ENCODE measurements at regions not wholly inside any gene's neighbourhood (a gene's known extent, or its start where the extent isn't known, plus 50 kb on each side); places are given as distances from the start of the nearest gene placed in this dataset.
A peak's percentile ranks its signal among the peaks of the same experiment; 100 is the strongest.
"Not testable (repeated sequence)": the region's sequence is repeated elsewhere in the genome, so short reads cannot be mapped to it uniquely, and the experiment has no call there.

GRCh38 chr17:83010206-83011200, 68.9 kb upstream of the METRNL start:
- no peaks in the 10 kb centered on the region for H3K27me3 ChIP-seq (ENCODE audit: control insufficient read depth, insufficient read depth, low read length)
- H3K4me3 ChIP-seq (ENCODE audit: low read depth, low read length), result no peak overlapping the region
- DNase-seq (ENCODE audit: low read depth), result no peak

GRCh38 chr17:83011676-83012075, 67.7 kb upstream of the METRNL start:
- H3K36me3 ChIP-seq (ENCODE audit: control insufficient read depth, insufficient read depth, low read length); FAIRE-seq; H3K4me3 ChIP-seq (ENCODE audit: low read depth, low read length); DNase-seq (ENCODE audit: low read depth); H3K27me3 ChIP-seq (ENCODE audit: control insufficient read depth, insufficient read depth, low read length): not testable (repeated sequence)

More at GRCh38 chr17:83010206-83011200, 68.9 kb upstream of the METRNL start:
- no peak for FAIRE-seq
- no peaks in the 10 kb centered on the region for H3K36me3 ChIP-seq (ENCODE audit: control insufficient read depth, insufficient read depth, low read length)
- no peak for TF ChIP-seq CTCF (IDR thresholded peaks at IDR 0.05; ENCODE audit: insufficient read depth, low read length, severe bottlenecking)

- H3K27me3 ChIP-seq (ENCODE audit: control insufficient read depth, insufficient read depth, low read length), result no peaks in the 10 kb centered on the region
- FAIRE-seq (no peak), DNase-seq (ENCODE audit: low read depth) (no peak)
- no peak overlapping the region for H3K4me3 ChIP-seq (ENCODE audit: low read depth, low read length)
- no peaks in the 10 kb centered on the region for H3K36me3 ChIP-seq (ENCODE audit: control insufficient read depth, insufficient read depth, low read length)
- no peak for TF ChIP-seq CTCF (IDR thresholded peaks at IDR 0.05; ENCODE audit: insufficient read depth, low read length, severe bottlenecking)
Observed at GRCh38 chr17:83012200-83012785, 67.1 kb upstream of the METRNL start.

GRCh38 chr17:83012868-83013778, 66.3 kb upstream of the METRNL start:
- H3K36me3 ChIP-seq (ENCODE audit: control insufficient read depth, insufficient read depth, low read length), result no peaks in the 10 kb centered on the region
- no peak for TF ChIP-seq CTCF (IDR thresholded peaks at IDR 0.05; ENCODE audit: insufficient read depth, low read length, severe bottlenecking)
- DNase-seq (ENCODE audit: low read depth) (peak; percentile 27), FAIRE-seq (no peak)
- H3K4me3 ChIP-seq (ENCODE audit: low read depth, low read length), result no peak overlapping the region
- no peaks in the 10 kb centered on the region for H3K27me3 ChIP-seq (ENCODE audit: control insufficient read depth, insufficient read depth, low read length)

- Histone ChIP-seq H3K27me3 (ENCODE audit: control insufficient read depth, insufficient read depth, low read length) (no peaks in the 10 kb centered on the region), H3K4me3 (ENCODE audit: low read depth, low read length) (no peak overlapping the region), H3K36me3 (ENCODE audit: control insufficient read depth, insufficient read depth, low read length) (no peaks in the 10 kb centered on the region)
- TF ChIP-seq CTCF (IDR thresholded peaks at IDR 0.05; ENCODE audit: insufficient read depth, low read length, severe bottlenecking), result no peak
- FAIRE-seq (no peak), DNase-seq (ENCODE audit: low read depth) (no peak)
Observed at GRCh38 chr17:83013779-83014117, 65.7 kb upstream of the METRNL start.

- no peak overlapping the region for H3K4me3 ChIP-seq (ENCODE audit: low read depth, low read length)
- H3K27me3 ChIP-seq (ENCODE audit: control insufficient read depth, insufficient read depth, low read length), result no peaks in the 10 kb centered on the region
- DNase-seq (ENCODE audit: low read depth) (no peak), FAIRE-seq (no peak)
- no peak for TF ChIP-seq CTCF (IDR thresholded peaks at IDR 0.05; ENCODE audit: insufficient read depth, low read length, severe bottlenecking)
- H3K36me3 ChIP-seq (ENCODE audit: control insufficient read depth, insufficient read depth, low read length), result no peaks in the 10 kb centered on the region
Observed at GRCh38 chr17:83014297-83014696, 65.1 kb upstream of the METRNL start.
